Neural cell (in vitro differentiated cells): ENCODE measurements at regions not wholly inside any gene's neighbourhood (a gene's known extent, or its start where the extent isn't known, plus 50 kb on each side); places are given as distances from the start of the nearest gene placed in this dataset.

Experiments used
- H2AFZ ChIP-seq: fragments of 200-600, 300-800 bp; sonication (generic), shearing (Covaris generic); 2 replicates; pipeline ENCODE4 v1.6.0; 2014; ENCODE audit warnings: low read depth, mild to moderate bottlenecking, antibody characterized with exemption, low read length, moderate library complexity
- H3F3A ChIP-seq: fragments of 200-600 bp; shearing (Covaris generic); 2 replicates; pipeline ENCODE4 v1.6.1; 2016; ENCODE audit warnings: mild to moderate bottlenecking, moderate library complexity, mixed read lengths, antibody characterized with exemption, low read length; ENCODE audit not compliant: insufficient read depth, poor library complexity, severe bottlenecking
- H3K27ac ChIP-seq: fragments of 200-600, 300-800 bp; sonication (generic), shearing (Covaris generic); 2 replicates; pipeline ENCODE4 v1.5.1; 2014; ENCODE audit warnings: mild to moderate bottlenecking, low read length, moderate library complexity
- H3K27me3 ChIP-seq: fragments of 300-800, 200-600 bp; sonication (generic), shearing (Covaris generic); 2 replicates; pipeline ENCODE4 v1.6.0; 2014; ENCODE audit warnings: mild to moderate bottlenecking, low read depth, low read length, moderate library complexity; ENCODE audit not compliant: insufficient read depth
- H3K36me3 ChIP-seq: fragments of 300-800, 200-600 bp; sonication (generic), shearing (Covaris generic); 2 replicates; pipeline ENCODE4 v1.5.1; 2014; ENCODE audit warnings: mild to moderate bottlenecking, antibody characterized with exemption, low read length, moderate library complexity; ENCODE audit not compliant: insufficient read depth
- H3K4me2 ChIP-seq: fragments of 300-800, 200-600 bp; sonication (generic), shearing (Covaris generic); 2 replicates; pipeline ENCODE4 v1.6.0; 2014; ENCODE audit warnings: mild to moderate bottlenecking, low read length
- H3K4me3 ChIP-seq: fragments of 300-800, 200-600 bp; sonication (generic), shearing (Covaris generic); 2 replicates; pipeline ENCODE4 v1.5.1; 2014; ENCODE audit warnings: mild to moderate bottlenecking, low read length, moderate library complexity
- H3K79me2 ChIP-seq: fragments of 200-600 bp; shearing (Covaris generic); replicated peaks from 2 replicates; pipeline ENCODE4 v1.6.0; 2014; ENCODE audit warnings: mild to moderate bottlenecking, low read length, moderate library complexity; ENCODE audit not compliant: insufficient read depth
- H3K9ac ChIP-seq: fragments of 300-800, 200-600 bp; sonication (generic), shearing (Covaris generic); 2 replicates; pipeline ENCODE4 v1.6.1; 2016; ENCODE audit warnings: mild to moderate bottlenecking, low read length, mixed read lengths
- H3K9me2 ChIP-seq: fragments of 200-600 bp; shearing (Covaris generic); 2 replicates; pipeline ENCODE4 v1.6.1; 2016; ENCODE audit warnings: mild to moderate bottlenecking, low read length, mixed read lengths; ENCODE audit not compliant: insufficient read depth
- H3K9me3 ChIP-seq: fragments of 200-600, 300-800 bp; sonication (generic), shearing (Covaris generic); 2 replicates; pipeline ENCODE4 v1.6.1; 2016; ENCODE audit warnings: mild to moderate bottlenecking, mixed run types, low read length, moderate library complexity, mixed read lengths
- H4K20me1 ChIP-seq: fragments of 200-600 bp; shearing (Covaris generic); 2 replicates; pipeline ENCODE4 v1.6.1; 2016; ENCODE audit warnings: mild to moderate bottlenecking, mixed run types; ENCODE audit not compliant: insufficient read depth
- EP300 ChIP-seq: fragments of 450-650 bp; conservative IDR thresholded peaks from 2 replicates; pipeline ENCODE4 v1.6.1; 2014; ENCODE audit warnings: antibody characterized with exemption, mild to moderate bottlenecking, moderate library complexity; ENCODE audit not compliant: poor library complexity, severe bottlenecking
- EZH2 ChIP-seq: fragments of 200-600, 300-800 bp; shearing (Covaris generic), sonication (generic); IDR thresholded peaks from 2 replicates; pipeline ENCODE4 v1.6.1; 2014; ENCODE audit warnings: antibody characterized with exemption, low read length, borderline replicate concordance, mild to moderate bottlenecking; ENCODE audit not compliant: insufficient read depth, poor library complexity, severe bottlenecking
- MXI1 ChIP-seq: fragments of 450-650 bp; conservative IDR thresholded peaks from 2 replicates; pipeline ENCODE4 v1.6.1; 2014; ENCODE audit warnings: antibody characterized with exemption, mild to moderate bottlenecking; ENCODE audit not compliant: poor library complexity, severe bottlenecking
- POLR2AphosphoS5 ChIP-seq: IDR thresholded peaks from 2 replicates; pipeline ENCODE4 v1.6.1; 2012
- RAD21 ChIP-seq: fragments of 450-650 bp; conservative IDR thresholded peaks from 2 replicates; pipeline ENCODE4 v1.6.1; 2014; ENCODE audit warnings: antibody characterized with exemption, mild to moderate bottlenecking, moderate library complexity
- SMC3 ChIP-seq: fragments of 450-650 bp; conservative IDR thresholded peaks from 2 replicates; pipeline ENCODE4 v1.6.1; 2014; ENCODE audit warnings: antibody characterized with exemption, mild to moderate bottlenecking, moderate library complexity; ENCODE audit not compliant: poor library complexity
- TAF1 ChIP-seq: IDR thresholded peaks from 2 replicates; pipeline ENCODE4 v1.6.1; 2012; ENCODE audit warnings: low read depth
- TF ChIP-seq, protein P1 (sequence below): fragments of 450-650 bp; IDR thresholded peaks from 2 replicates; pipeline ENCODE4 v1.5.1; 2014; ENCODE audit warnings: antibody characterized with exemption, mild to moderate bottlenecking, moderate library complexity; ENCODE audit not compliant: poor library complexity, severe bottlenecking
- TF ChIP-seq, protein P2 (sequence below): IDR thresholded peaks from 2 replicates; pipeline ENCODE4 v1.6.1; 2012; ENCODE audit warnings: borderline replicate concordance

DNA sequence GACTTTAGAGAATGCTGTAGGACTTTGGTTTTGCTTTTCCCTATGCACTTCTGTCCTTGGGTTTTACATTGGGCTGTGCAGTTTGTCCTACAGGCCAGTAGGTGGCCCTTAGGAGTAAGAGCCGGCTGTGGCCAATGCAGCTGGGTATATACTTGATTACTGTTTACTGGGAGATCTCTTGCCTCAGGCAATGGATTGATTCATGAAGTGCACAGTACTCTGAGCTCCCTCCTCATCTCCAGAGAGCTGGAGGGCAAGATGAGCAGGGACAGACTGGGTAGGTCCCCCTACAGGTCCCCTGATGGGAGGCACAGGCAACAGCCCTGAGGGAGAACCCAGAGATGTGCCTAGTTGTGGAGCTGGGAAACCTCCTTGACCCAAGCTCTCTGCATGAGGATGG lies 103.8 kb upstream of the QRFPR start:
- H3K27ac ChIP-seq, result no peak overlapping the region
- H3K79me2 ChIP-seq, result no peaks in the 10 kb centered on the region
- no peaks in the 10 kb centered on the region for H4K20me1 ChIP-seq
- H3K27me3 ChIP-seq, result no peaks in the 10 kb centered on the region
- no peak overlapping the region for H3K9ac ChIP-seq
- no peak overlapping the region for H2AFZ ChIP-seq
- no peaks in the 10 kb centered on the region for H3K36me3 ChIP-seq
- H3K4me3 ChIP-seq, result no peak overlapping the region
- H3K9me3 ChIP-seq, result no peaks in the 10 kb centered on the region
- TF ChIP-seq RAD21, result no peak
- TF ChIP-seq, protein P1, sequence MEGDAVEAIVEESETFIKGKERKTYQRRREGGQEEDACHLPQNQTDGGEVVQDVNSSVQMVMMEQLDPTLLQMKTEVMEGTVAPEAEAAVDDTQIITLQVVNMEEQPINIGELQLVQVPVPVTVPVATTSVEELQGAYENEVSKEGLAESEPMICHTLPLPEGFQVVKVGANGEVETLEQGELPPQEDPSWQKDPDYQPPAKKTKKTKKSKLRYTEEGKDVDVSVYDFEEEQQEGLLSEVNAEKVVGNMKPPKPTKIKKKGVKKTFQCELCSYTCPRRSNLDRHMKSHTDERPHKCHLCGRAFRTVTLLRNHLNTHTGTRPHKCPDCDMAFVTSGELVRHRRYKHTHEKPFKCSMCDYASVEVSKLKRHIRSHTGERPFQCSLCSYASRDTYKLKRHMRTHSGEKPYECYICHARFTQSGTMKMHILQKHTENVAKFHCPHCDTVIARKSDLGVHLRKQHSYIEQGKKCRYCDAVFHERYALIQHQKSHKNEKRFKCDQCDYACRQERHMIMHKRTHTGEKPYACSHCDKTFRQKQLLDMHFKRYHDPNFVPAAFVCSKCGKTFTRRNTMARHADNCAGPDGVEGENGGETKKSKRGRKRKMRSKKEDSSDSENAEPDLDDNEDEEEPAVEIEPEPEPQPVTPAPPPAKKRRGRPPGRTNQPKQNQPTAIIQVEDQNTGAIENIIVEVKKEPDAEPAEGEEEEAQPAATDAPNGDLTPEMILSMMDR, result no peak
- no peak for TF ChIP-seq EZH2
- no peak for TF ChIP-seq SMC3
- no peak for TF ChIP-seq EP300
- TF ChIP-seq MXI1, result no peak
- TF ChIP-seq, protein P2, sequence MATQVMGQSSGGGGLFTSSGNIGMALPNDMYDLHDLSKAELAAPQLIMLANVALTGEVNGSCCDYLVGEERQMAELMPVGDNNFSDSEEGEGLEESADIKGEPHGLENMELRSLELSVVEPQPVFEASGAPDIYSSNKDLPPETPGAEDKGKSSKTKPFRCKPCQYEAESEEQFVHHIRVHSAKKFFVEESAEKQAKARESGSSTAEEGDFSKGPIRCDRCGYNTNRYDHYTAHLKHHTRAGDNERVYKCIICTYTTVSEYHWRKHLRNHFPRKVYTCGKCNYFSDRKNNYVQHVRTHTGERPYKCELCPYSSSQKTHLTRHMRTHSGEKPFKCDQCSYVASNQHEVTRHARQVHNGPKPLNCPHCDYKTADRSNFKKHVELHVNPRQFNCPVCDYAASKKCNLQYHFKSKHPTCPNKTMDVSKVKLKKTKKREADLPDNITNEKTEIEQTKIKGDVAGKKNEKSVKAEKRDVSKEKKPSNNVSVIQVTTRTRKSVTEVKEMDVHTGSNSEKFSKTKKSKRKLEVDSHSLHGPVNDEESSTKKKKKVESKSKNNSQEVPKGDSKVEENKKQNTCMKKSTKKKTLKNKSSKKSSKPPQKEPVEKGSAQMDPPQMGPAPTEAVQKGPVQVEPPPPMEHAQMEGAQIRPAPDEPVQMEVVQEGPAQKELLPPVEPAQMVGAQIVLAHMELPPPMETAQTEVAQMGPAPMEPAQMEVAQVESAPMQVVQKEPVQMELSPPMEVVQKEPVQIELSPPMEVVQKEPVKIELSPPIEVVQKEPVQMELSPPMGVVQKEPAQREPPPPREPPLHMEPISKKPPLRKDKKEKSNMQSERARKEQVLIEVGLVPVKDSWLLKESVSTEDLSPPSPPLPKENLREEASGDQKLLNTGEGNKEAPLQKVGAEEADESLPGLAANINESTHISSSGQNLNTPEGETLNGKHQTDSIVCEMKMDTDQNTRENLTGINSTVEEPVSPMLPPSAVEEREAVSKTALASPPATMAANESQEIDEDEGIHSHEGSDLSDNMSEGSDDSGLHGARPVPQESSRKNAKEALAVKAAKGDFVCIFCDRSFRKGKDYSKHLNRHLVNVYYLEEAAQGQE, result no peak
- TF ChIP-seq TAF1, result no peak
- no peak for TF ChIP-seq POLR2AphosphoS5
- no peaks in the 10 kb centered on the region for H3K9me2 ChIP-seq
- no peaks in the 10 kb centered on the region for H3F3A ChIP-seq
- H3K4me2 ChIP-seq, result no peak overlapping the region

DNA sequence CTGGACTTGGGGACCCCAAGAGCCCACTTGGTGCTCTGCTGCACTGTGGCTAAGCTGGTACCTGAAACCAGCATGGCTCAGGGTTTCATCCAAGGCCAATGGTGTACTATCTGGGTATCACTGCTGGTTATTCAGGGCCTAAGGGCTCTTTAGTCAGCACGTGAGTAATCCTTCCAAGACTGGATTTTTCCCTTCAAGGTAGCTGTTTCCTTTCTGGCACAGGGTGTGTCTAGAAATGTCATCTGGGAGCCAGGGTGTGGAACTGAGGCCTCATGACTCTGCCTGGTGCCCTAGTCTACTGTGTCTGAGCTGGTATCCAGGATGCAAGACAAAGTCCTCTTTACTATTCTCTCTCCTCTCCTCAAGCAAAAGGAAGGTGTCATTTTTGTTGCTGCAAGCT lies 99.0 kb upstream of the QRFPR start:
- Histone ChIP-seq H3K36me3 (no peaks in the 10 kb centered on the region), H3K9me3 (no peaks in the 10 kb centered on the region), H3F3A (peaks cover 2% of the 10 kb centered on the region), H4K20me1 (no peaks in the 10 kb centered on the region), H3K9ac (no peak overlapping the region), H3K9me2 (no peaks in the 10 kb centered on the region), H3K79me2 (no peaks in the 10 kb centered on the region), H3K4me3 (no peak overlapping the region), H3K4me2 (no peak overlapping the region), H3K27ac (no peak overlapping the region), H3K27me3 (no peaks in the 10 kb centered on the region), H2AFZ (no peak overlapping the region)
- TF ChIP-seq MXI1, result no peak
- no peak for TF ChIP-seq POLR2AphosphoS5
- no peak for TF ChIP-seq EP300
- no peak for TF ChIP-seq RAD21
- no peak for TF ChIP-seq TAF1
- TF ChIP-seq SMC3, result no peak
- TF ChIP-seq, protein P2, result no peak
- TF ChIP-seq EZH2, result no peak
- TF ChIP-seq, protein P1, result no peak
